GM18505 (cell line): ENCODE measurements at regions not wholly inside any gene's neighbourhood (a gene's known extent, or its start where the extent isn't known, plus 50 kb on each side); places are given as distances from the start of the nearest gene placed in this dataset.

ENCODE experiments used
- ATAC-seq: cut with Tn5 transposase; IDR thresholded peaks from one replicate; pipeline ENCODE4 v1.9.1; 2021; ENCODE audit not compliant: unreplicated experiment
- POLR2A ChIP-seq: IDR thresholded peaks from 4 replicates; pipeline ENCODE4 v1.6.1; 2011; ENCODE audit warnings: borderline replicate concordance; ENCODE audit not compliant: insufficient read depth, insufficient read length; ENCODE audit errors: extremely low read depth

DNA sequence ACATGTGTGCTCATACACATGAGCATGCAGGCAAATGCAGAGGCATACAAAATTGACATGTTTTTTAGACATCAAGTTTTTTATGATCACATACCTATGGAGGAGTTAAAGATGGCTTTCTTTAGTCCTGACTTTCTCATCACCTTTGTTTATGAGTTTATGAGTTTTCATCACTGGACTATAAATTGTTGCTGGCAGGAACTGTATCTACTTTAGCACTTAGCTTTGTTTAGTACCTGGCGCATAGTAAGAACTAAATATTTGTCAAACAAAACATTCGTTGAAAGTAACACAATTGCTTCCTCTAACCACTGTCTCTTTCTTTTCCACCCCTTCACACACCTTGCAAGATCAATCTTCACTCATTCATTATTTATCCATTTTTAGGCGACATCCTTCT is 182.6 kb downstream of the SUCNR1 start:
- TF ChIP-seq POLR2A, result no peak
- no peak for ATAC-seq

DNA sequence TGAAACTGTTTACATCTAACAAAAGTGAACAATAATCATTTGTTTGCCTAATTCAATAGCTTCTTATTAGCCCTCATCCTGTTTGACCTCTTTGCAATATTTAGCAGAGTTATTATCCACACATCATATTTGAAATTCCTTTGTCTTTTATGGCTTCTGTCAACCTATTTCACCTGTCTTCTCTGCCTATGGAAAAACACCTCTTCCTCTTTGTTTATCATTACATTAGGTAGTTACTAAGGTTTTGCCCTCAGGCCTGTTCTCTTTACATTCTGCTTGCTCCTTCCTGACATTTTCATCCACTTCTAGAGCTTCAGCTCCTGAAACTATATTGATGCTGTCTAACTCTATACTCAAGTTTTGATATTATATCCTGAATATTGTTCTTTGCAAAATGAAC is 183.0 kb downstream of the SUCNR1 start:
- no peak for ATAC-seq
- no peak for TF ChIP-seq POLR2A

DNA sequence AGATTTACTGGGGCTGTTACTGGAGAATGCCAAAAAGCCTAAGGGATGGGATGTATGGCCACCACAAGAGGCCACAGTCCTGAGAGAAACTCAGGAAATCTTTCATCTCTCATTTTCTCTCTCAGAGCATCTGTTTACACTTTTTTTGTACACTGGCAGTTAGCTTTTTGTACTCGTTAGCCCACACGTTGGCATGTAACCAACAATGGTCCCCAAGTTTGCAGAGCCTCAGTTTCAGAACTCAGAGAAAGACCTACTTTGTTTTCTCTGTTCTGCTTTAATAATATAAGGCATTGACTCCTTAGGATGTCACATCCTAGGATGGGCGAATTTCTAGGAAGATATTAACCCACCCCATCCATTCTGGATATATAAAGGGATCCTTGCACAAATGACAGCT is 183.5 kb downstream of the SUCNR1 start:
- ATAC-seq, result no peak
- no peak for TF ChIP-seq POLR2A

DNA sequence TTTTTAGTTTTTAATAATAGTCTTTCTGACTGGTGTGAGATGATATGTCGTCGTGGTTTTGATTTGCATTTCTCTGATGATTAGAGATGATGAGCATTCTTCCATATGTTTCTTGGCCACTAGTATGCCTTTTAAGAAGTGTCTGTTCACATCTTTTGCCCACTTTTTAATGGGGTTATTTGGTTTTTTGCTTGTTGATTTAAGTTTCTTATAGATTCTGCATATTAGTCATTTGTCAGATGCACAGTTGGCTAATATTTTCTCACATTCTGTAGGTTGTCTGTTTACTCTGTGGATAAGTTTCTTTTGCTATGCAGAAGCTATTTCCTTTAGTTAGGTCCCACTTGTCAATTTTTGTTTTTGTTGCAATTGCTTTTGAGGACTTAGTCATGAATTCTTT is 185.4 kb downstream of the SUCNR1 start:
- no peak for TF ChIP-seq POLR2A
- no peak for ATAC-seq

DNA sequence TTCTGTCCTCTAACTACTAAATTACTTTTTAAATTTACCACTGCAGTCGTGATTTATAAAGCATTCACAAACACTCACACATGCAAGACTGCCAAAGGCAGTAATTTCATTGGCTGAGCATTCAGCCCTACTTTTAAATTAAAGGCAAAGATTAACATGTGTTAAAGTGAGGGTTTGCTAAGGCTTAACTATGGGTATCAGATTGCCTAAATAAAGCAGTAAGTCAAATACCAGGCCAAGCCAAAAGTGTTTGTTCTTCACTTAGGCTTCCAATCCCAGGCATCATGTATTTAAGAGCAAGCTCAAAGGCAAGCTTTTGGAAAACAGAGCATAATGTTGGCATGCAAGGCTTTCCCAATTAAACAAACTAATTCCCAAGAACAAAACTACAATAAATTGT is 187.3 kb downstream of the SUCNR1 start:
- no peak for ATAC-seq
- TF ChIP-seq POLR2A, result no peak

DNA sequence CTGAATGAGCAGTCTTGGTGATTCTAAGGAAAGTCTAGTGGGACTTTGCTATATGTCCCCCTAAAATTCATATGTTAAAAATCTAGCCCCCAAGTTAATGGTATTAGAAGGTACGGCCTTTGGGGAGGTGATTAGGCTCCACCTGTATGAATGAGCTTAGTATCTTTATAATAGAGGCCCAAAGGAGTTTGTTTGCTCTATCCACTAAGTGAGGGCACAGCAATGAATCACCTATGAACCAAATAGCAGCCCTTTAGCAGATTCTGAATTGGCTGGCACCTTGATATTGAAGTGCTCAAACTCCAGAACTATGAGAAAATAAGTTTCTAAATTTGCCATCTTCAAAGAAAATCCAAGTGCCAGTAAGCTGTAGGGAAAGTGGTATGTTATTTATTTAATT is 187.9 kb downstream of the SUCNR1 start:
- TF ChIP-seq POLR2A, result no peak
- ATAC-seq, result no peak

DNA sequence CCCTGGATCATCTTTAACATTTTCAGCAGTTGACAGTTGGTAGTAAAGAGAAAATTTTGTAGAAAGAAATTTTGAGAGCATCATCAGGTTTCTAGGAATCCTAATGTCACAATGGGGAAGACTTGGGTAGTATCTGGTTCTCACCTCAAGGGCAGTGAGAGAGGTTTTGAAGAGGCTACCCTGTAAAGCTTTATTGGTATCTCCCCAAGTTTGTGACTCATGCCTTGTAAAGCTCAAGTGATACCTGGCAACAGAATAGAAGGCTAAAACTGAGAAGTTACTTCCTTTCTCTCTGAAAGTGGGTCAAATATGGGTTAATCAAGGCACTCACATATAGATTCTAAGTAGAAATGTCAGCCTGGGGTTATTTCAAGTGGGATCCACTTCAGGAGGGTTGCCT is 196.4 kb downstream of the SUCNR1 start:
- TF ChIP-seq POLR2A, result no peak
- ATAC-seq, result no peak

DNA sequence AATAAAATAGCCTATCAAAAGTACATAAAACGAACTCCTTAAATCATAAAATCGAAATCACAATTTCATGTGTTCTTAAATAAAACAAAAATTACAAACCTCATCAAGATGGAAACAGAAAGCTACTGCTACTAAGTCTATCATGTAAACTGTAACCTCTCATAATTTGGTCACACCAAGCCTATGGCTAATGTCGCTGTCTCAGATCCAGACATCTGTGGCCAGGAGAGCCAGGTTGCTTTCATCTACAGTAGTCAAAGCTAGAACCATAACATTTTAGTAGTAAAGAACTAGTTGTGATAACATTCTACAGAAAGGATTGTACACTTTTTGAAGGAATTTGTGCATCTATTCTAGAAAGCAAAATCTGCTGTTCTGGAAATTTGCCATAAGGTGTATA is 197.4 kb upstream of the MBNL1 start:
- no peak for ATAC-seq

DNA sequence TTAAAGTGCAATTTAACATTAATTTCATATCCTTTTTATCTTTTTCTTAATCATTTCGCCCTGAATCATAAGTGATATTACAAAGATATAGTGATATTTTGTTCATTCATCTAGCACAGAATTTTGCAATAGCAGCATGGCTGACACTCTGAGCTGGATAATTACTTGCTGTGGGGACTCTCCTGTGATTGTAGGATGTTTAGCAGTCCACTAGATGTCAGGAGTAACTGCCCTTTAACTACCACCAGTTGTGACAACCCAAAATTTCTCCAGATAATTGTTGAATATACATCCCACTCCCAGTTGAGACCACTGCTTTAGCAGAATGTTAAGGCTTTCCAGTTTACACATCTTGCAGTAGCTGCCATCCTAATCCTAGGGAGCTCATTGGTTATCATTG is 196.8 kb upstream of the MBNL1 start:
- TF ChIP-seq POLR2A, result no peak
- no peak for ATAC-seq

More for the DNA sequence above, 197.4 kb upstream of the MBNL1 start:
- TF ChIP-seq POLR2A, result no peak

DNA sequence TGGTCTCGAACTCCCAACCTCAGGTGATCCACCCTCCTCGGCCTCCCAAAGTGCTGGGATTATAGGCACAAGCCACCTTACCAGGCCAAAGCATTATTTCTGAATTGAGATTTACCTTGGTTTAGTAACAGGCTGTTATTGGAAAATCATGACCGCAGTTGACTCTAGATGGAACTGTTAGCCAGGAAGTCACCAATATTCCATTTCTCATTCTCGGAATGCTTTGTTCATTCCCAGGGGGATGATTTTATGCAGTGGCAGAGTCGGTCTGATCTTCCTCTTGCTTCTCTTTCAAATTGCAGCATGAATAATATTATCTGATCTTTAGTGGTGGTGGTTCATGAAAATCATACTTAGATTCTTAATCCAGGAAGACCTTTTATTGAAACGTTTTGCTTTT is 195.5 kb upstream of the MBNL1 start:
- no peak for TF ChIP-seq POLR2A

DNA sequence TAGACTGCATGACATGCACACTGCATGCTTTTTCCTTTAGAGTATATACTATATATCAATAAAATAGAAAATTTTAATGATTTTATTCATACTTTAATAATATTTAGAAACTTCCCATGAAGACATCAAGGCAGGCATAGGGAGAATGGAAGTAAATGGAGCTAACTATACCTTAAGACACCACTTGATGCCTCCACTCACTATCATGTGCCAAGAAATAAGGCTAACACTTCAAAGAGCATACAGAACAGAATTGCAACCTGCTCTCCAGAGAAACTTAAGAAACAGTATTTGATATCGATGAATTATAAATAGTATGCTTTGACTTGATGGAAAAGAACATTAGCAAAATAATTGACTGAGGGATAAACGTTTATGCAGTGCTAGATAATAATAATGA is 192.6 kb upstream of the MBNL1 start:
- no peak for TF ChIP-seq POLR2A
- no peak for ATAC-seq

More for the DNA sequence above, 195.5 kb upstream of the MBNL1 start:
- no peak for ATAC-seq

DNA sequence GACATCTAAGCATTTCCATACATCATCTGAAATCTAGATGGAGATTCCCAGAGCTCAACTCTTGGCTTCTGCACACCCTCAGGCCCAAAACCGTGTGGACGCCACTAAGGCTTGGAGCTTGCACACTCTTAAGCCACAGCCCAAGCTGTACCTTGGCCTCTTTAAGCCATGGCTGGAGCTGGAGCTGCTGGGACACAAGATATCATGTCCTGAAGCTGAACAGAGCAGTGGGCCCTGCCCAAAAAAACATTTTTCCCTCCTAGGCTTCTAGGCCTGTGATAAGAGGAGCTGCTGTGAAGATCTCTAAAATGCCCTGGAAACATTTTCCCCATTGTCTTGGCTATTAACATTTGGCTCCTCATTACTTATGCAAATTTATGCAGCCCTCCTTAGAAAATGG is 188.7 kb upstream of the MBNL1 start:
- no peak for ATAC-seq
- TF ChIP-seq POLR2A, result no peak

DNA sequence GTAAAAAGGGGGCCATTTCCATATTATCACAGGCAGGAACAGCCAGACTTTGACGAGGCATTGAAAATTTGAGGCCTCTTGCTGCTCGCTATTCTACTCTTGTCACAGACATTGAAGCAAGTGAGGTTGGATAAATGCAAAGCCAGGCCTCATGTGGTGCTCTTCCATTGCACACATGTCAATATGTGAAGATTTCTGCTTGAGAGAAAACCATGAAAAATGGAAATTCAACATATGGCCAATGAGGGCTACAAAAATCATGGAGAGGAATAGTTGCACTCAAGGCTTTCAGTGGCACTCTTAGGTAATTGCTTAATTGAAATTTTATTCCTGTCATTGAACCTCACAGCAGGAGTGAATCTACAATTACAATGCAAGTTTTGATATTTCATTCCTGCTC is 185.6 kb upstream of the MBNL1 start:
- TF ChIP-seq POLR2A, result no peak
- no peak for ATAC-seq

DNA sequence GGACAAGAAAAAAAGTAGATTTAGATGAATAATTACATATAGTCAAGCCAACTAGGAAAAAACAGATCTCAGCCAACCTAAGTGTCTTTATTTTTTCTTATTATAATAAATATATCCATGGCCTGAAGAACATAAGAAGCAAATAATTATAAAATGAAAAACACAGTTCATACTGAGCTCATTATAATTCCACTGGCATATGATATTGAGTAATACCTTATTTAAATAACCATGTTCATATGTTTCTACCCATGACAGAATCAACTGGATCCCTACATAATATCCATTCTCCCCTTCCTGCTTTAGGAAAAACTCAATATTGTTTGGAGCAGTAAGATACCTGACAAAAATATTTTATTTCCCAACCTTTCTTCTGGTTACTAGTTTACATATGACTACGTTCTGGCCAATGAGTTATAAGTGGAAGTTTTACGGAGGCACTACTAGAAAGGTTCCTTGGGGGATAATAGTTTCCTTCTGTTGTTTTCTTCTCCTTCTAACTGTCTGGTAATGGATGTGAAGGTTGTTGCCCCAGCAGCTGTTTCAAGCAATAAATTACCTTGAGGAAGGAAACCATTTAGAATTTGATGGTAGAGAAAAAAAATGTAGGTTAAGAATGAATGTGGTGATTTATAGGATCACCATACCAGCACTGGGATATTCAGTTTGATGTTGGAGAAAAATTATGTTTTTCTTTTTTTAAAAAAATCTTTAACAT is 184.1 kb upstream of the MBNL1 start:
- no peak for TF ChIP-seq POLR2A
- no peak for ATAC-seq

DNA sequence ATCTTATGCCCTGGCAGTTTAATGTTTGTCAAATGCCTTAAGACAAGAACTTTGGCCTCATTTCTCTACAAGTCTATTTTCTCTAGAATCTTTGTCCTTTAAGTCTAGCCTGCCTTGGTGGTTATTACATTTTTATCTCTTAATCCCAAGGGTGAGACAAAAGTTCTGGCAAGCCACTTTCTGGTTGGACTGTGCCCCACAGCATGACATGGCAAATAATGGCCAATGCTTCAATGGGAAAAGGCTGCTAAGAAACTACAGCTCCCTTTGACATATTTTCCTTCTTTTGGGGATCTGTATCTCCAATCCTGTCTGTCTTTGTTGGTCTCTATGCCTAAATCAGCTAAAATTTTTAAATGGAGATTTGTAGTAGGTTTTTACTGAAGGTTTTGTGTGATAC is 181.6 kb upstream of the MBNL1 start:
- no peak for ATAC-seq
- no peak for TF ChIP-seq POLR2A

DNA sequence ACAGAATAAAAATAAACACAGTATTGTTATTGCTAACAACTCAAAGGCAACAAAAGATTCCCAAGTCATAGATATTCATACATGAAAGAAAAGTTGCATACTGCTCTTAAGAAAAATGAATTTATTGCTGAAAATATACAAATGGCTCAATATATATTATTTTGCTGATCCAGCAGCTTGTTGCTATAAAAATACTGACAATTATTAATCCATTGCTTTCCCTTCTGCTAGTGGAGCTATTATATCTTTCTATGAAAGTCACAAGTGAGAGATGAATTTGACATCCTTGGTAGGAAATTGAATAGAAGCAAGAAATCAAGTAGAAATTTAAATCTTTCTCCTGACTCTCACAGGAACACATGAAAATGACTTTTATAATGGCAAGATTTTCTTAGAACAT is 179.2 kb upstream of the MBNL1 start:
- no peak for ATAC-seq

DNA sequence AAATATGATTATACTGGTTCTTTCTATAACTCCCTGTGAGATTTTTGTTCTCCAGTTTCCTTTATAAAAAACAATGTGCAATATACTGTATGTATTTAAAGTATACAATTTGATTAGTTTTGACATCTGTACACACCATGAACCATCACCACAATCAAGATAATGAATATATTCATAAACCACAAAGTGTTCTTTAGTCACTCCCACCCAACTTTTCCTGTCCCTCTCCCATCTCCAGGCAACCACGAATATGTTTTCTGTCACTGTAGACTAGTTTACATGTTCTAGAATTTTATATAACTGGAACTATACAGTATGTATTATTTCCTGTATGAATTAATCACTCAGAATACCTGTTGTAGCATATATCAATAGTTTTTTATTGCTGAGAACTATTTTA is 177.0 kb upstream of the MBNL1 start:
- TF ChIP-seq POLR2A, result no peak
- ATAC-seq, result no peak

More for the DNA sequence above, 179.2 kb upstream of the MBNL1 start:
- no peak for TF ChIP-seq POLR2A
